ENCODE measurements at regions not wholly inside any gene's neighbourhood (a gene's known extent, or its start where the extent isn't known, plus 50 kb on each side); places are given as distances from the start of the nearest gene placed in this dataset.

- no peak overlapping the region for H3K4me2 ChIP-seq
- peaks cover 0 to 15% (median 4%) of the 10 kb centered on the region in 11 experiments; a peak in 3 of 22 replicates for H3K9me3 ChIP-seq (replicated peaks in 1 of 11)
These were observed 149.3 kb downstream of the SYF2 start for GRCh38 chr1:25082995-25083394.

DNA sequence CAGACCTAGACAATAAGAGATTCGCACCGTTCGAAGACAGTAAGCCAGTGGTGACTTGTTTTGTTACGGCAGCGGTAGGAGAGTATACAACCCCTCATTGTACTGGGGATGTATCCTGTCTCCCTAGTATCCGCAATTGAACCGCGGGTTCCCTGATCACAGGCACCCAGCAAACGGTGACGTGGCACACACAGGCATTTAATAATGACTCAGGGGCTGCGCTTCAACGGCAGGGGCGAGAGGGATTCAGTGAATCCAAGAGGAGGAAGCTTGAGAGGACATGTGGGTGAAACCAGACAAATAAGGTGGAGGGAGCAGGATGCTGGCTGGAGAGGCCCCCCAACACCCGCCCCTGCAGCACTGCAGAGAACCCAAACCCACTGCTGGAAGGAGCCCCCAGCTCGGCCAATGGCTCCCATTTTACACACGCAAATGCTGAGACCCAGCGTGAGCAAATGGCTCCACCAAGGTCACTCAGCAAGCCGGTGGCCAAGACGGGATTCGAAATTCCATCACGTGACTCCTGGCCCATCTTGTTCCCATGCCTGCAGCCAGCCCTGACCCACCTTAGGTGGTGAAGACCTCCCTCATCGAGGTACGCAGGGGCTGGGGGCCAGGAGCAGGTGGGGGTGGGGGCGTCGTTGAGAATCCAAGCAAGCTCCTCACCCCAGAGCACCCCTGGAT lies 149.9 kb downstream of the SYF2 start:
- Histone ChIP-seq H3K27me3 (no peaks in the 10 kb centered on the region), H3K4me1 (peaks cover 0 to 9% (median 1%) of the 10 kb centered on the region in 10 experiments; a peak in 5 of 20 replicates), H3K4me2 (no peak overlapping the region), H3K36me3 (no peaks in the 10 kb centered on the region), H3K27ac (no peak overlapping the region), H3K9me3 (replicated peaks in 1 of 11) (peaks cover 5 to 20% (median 8%) of the 10 kb centered on the region in 11 experiments), H4K20me1 (no peaks in the 10 kb centered on the region), H3K4me3 (no peak overlapping the region), H3K9ac (no peak overlapping the region)
- TF ChIP-seq Cebpa-rat (IDR thresholded peaks at IDR 0.05): no peak

More at GRCh38 chr1:25082995-25083394, 149.3 kb downstream of the SYF2 start:
- Histone ChIP-seq H3K27me3 (no peaks in the 10 kb centered on the region), H3K4me1 (peaks cover 3 to 12% (median 7%) of the 10 kb centered on the region in 10 experiments; a peak in 17 of 20 replicates), H4K20me1 (no peaks in the 10 kb centered on the region), H3K27ac (no peak overlapping the region), H3K36me3 (no peaks in the 10 kb centered on the region), H3K9ac (no peak overlapping the region), H3K4me3 (no peak overlapping the region)
- TF ChIP-seq Cebpa-rat (IDR thresholded peaks at IDR 0.05): no peak

DNA sequence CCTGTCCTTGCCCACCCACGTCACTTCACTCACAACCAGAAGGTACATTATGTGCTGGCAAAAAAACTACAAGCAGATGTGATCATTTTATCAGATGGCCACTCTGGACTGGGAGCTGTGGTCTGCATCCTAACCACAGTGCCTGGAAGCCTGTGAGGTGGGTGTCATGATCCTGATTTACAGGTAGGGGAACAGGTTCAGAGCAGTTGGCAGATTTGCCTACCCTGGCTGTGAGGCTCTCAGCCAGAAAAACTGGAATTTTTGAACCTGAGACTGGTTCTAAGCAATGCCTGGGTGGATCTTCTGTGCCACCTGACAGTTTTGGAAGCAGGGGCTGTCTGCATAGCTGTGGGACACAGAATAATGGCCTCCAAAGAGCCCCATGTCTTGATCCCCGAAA lies 150.8 kb downstream of the SYF2 start:
- TF ChIP-seq Cebpa-rat (IDR thresholded peaks at IDR 0.05): no peak
- Histone ChIP-seq H3K27me3 (no peaks in the 10 kb centered on the region), H3K27ac (no peak overlapping the region), H3K4me3 (no peak overlapping the region), H3K9me3 (replicated peaks in 1 of 11) (peaks cover 10 to 29% (median 13%) of the 10 kb centered on the region in 11 experiments), H4K20me1 (no peaks in the 10 kb centered on the region), H3K9ac (no peak overlapping the region), H3K4me2 (no peak overlapping the region), H3K4me1 (peaks cover 0 to 9% (median 0%) of the 10 kb centered on the region in 10 experiments; a peak in 4 of 20 replicates), H3K36me3 (no peaks in the 10 kb centered on the region)

GRCh38 chr1:25080294-25081209 lies 150.5 kb upstream of the RUNX3 start:
- Histone ChIP-seq H3K4me1 (peaks cover 0 to 9% (median 0%) of the 10 kb centered on the region in 10 experiments; a peak in 4 of 20 replicates), H4K20me1 (no peaks in the 10 kb centered on the region), H3K9ac (no peak overlapping the region), H3K27me3 (no peaks in the 10 kb centered on the region), H3K4me2 (peak overlapping the region in 3 of 11 experiments; percentile 13 to 29 (median 24); a peak in 5 of 22 replicates), H3K4me3 (no peak overlapping the region), H3K36me3 (no peaks in the 10 kb centered on the region), H3K27ac (no peak overlapping the region), H3K9me3 (replicated peaks in 1 of 11) (peaks cover 10 to 33% (median 13%) of the 10 kb centered on the region in 11 experiments)
- TF ChIP-seq Cebpa-rat (IDR thresholded peaks at IDR 0.05): no peak

DNA sequence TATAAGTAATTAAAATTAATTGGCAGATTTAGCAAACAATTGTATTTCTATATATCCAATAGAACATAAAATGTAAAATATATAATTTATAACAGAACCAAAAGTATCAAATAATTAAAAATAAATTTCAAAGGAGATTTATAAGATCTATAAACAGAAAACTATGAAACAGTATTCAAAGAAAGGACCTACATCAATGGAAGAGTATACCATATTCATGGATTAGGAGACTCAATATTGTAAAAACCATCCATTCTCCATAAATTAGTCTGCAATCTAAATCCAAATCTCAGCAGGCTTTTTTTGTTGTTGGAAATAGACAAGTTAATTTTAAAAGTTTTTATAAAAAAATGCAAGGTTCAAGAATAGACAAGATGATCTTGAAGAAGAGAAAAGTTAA lies 149.0 kb upstream of the RUNX3 start:
- H3K27me3 ChIP-seq: no peaks in the 10 kb centered on the region
- H3K4me3 ChIP-seq: no peak overlapping the region
- H3K4me1 ChIP-seq: peaks cover 0 to 12% (median 5%) of the 10 kb centered on the region in 10 experiments; a peak in 7 of 20 replicates
- no peak overlapping the region for H3K4me2 ChIP-seq
- no peaks in the 10 kb centered on the region for H4K20me1 ChIP-seq
- H3K36me3 ChIP-seq: no peaks in the 10 kb centered on the region
- H3K9ac ChIP-seq: no peak overlapping the region
- peaks cover 10 to 33% (median 13%) of the 10 kb centered on the region in 11 experiments for H3K9me3 ChIP-seq (replicated peaks in 1 of 11)
- H3K27ac ChIP-seq: no peak overlapping the region
- no peak for TF ChIP-seq Cebpa-rat (IDR thresholded peaks at IDR 0.05)

DNA sequence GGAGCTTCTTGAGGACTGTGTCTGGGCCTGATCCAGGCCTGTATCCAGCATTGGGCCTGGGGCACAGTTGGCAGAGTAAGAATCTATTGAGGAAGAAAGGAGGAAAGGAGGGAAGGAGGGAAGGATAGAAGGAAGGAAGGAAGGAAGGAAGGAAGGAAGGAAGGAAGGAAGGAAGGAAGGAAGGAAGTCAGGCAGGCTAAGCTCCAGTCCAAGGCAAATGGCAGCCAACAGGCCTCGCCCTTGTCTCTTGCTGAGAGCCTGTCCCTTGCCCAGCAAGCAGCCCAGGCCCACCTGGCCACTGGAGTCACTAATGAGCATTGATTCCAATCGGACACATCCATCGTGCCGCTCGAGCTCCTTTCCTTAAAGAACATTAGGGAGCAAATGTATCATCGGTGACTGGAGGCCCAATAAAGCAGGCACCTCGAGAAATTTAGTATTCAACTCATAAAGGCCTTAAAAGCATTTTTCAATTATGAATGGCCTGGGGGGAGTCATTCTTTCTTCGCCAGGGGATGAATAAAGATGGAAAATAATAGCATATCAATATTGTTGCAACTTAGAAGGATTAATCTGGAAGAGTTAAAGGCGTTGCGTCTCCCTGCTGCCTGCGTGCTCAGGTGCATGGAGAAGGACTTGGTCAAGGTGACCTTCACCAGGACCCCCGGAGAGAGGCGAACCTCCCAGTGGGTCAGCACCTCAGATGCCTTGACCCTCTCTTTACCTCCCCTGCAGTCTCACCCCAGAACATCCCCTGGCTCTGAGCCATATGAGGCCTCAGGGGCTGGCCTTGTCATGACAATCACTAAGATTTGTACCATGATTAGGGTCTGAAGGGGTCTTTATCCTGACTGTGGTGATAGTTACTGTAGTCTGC lies 144.5 kb upstream of the RUNX3 start:
- Histone ChIP-seq H3K36me3 (no peaks in the 10 kb centered on the region), H3K4me3 (no peak overlapping the region), H4K20me1 (no peaks in the 10 kb centered on the region), H3K27me3 (no peaks in the 10 kb centered on the region), H3K9ac (no peak overlapping the region), H3K4me2 (peak overlapping the region in 4 of 11 experiments; percentile 3 to 26 (median 18); a peak in 5 of 22 replicates), H3K9me3 (replicated peaks in 1 of 11) (peaks cover 10 to 33% (median 13%) of the 10 kb centered on the region in 11 experiments), H3K4me1 (peaks cover 0 to 5% (median 2%) of the 10 kb centered on the region in 10 experiments; a peak in 5 of 20 replicates), H3K27ac (no peak overlapping the region)
- TF ChIP-seq Cebpa-rat (IDR thresholded peaks at IDR 0.05): no peak

GRCh38 chr1:25073640-25074270 lies 143.7 kb upstream of the RUNX3 start:
- Histone ChIP-seq H4K20me1 (no peaks in the 10 kb centered on the region), H3K4me2 (peak overlapping the region in 1 of 11 experiments; percentile 3; a peak in 2 of 22 replicates), H3K9me3 (replicated peaks in 1 of 11) (peaks cover 7 to 25% (median 14%) of the 10 kb centered on the region in 11 experiments), H3K27me3 (no peaks in the 10 kb centered on the region), H3K4me3 (no peak overlapping the region), H3K27ac (no peak overlapping the region), H3K9ac (no peak overlapping the region), H3K36me3 (no peaks in the 10 kb centered on the region), H3K4me1 (peaks cover 0 to 5% (median 2%) of the 10 kb centered on the region in 10 experiments; a peak in 5 of 20 replicates)
- no peak for TF ChIP-seq Cebpa-rat (IDR thresholded peaks at IDR 0.05)

- Histone ChIP-seq H3K9ac (no peak overlapping the region), H3K4me1 (peaks cover 0 to 8% (median 5%) of the 10 kb centered on the region in 10 experiments; a peak in 13 of 20 replicates), H3K4me2 (no peak overlapping the region), H3K27ac (no peak overlapping the region), H3K36me3 (no peaks in the 10 kb centered on the region), H3K4me3 (no peak overlapping the region), H3K27me3 (no peaks in the 10 kb centered on the region), H4K20me1 (no peaks in the 10 kb centered on the region), H3K9me3 (replicated peaks in 1 of 11) (peaks cover 3 to 14% (median 7%) of the 10 kb centered on the region in 11 experiments)
- no peak for TF ChIP-seq Cebpa-rat (IDR thresholded peaks at IDR 0.05)
These were observed 142.4 kb upstream of the RUNX3 start for GRCh38 chr1:25072461-25072860.

Data from BLaER1 treated with 17β-estradiol and CSF1 and Interleukin-3, amounts not matched to agents 10 nM and 100 nM (cell line).